ENCODE measurements at regions not wholly inside any gene's neighbourhood (a gene's known extent, or its start where the extent isn't known, plus 50 kb on each side); places are given as distances from the start of the nearest gene placed in this dataset.

DNA sequence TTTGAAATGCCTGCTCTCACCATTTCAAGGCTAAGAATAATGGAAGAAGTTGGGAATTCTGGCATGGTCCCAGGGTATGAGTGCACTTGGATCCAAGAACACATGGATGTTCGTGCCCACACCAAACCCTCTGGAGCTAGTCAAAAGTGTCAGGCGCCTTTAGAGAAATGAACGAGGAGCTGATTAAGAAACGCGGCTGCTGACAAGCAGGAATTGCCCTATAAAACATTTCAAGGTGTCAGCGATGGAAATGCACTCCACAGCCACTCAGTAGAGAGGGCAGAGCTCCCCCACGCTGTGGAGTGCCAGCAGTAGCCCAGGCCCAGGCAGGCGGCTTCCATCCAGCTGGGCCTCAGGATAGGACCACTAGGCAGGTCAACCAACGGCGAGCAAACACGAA lies 213.7 kb downstream of the TTC32 start:
- ChIA-PET CTCF (no interaction called here), POLR2A (no interaction called here)
- 99% methylated on average over 11 of the region's 11 CpGs for WGBS (ENCODE audit: insufficient coverage)
- H3K4me3 ChIP-seq (ENCODE audit: control insufficient read depth in 1 of 7, extremely low read depth in 1 of 7, insufficient read depth in 4 of 7, low read depth in 2 of 7, low read length in 6 of 7), result no peak overlapping the region
- H3K9me3 ChIP-seq (ENCODE audit: control extremely low read depth in 1 of 5, control insufficient read depth in 4 of 5, insufficient read depth in 2 of 5, low read depth in 1 of 5, low read length in 4 of 5), result no peaks in the 10 kb centered on the region
- DNase-seq, result no peak
- H3K4me1 ChIP-seq (ENCODE audit: control extremely low read depth in 1 of 4, control insufficient read depth in 4 of 4, insufficient read depth in 4 of 4, low read length in 3 of 4), result no peaks in the 10 kb centered on the region
- H3K36me3 ChIP-seq (ENCODE audit: control insufficient read depth in 4 of 4, insufficient read depth in 4 of 4, low read length in 3 of 4), result no peaks in the 10 kb centered on the region
- H3K27me3 ChIP-seq (replicated peaks in 2 of 5; ENCODE audit: control insufficient read depth in 4 of 5, insufficient read depth in 5 of 5, low read length in 4 of 5), result peaks cover 0 to 2% (median 0%) of the 10 kb centered on the region in 5 experiments
- no peak overlapping the region for H3K27ac ChIP-seq (ENCODE audit: insufficient read depth in 1 of 2, low read depth in 1 of 2, low read length in 2 of 2, poor library complexity in 1 of 2, severe bottlenecking in 2 of 2)

GRCh38 chr2:19687017-19687659 lies 214.6 kb downstream of the TTC32 start:
- H3K36me3 ChIP-seq (ENCODE audit: control insufficient read depth in 4 of 4, insufficient read depth in 4 of 4, low read length in 3 of 4), result no peaks in the 10 kb centered on the region
- no CpG with 5 or more reads among the region's 2 CpGs for WGBS (ENCODE audit: insufficient coverage)

GRCh38 chr2:19686439-19686838 lies 215.3 kb downstream of the TTC32 start:
- no peak for DNase-seq
- peaks cover 0 to 2% (median 0%) of the 10 kb centered on the region in 5 experiments for H3K27me3 ChIP-seq (replicated peaks in 2 of 5; ENCODE audit: control insufficient read depth in 4 of 5, insufficient read depth in 5 of 5, low read length in 4 of 5)
- POLR2A ChIA-PET, result no interaction called here
- peaks cover 0 to 3% (median 0%) of the 10 kb centered on the region in 5 experiments for H3K9me3 ChIP-seq (ENCODE audit: control extremely low read depth in 1 of 5, control insufficient read depth in 4 of 5, insufficient read depth in 2 of 5, low read depth in 1 of 5, low read length in 4 of 5)
- no peak overlapping the region for H3K4me3 ChIP-seq (ENCODE audit: control insufficient read depth in 1 of 7, extremely low read depth in 1 of 7, insufficient read depth in 4 of 7, low read depth in 2 of 7, low read length in 6 of 7)
- CTCF ChIA-PET, result no interaction called here
- no peaks in the 10 kb centered on the region for H3K36me3 ChIP-seq (ENCODE audit: control insufficient read depth in 4 of 4, insufficient read depth in 4 of 4, low read length in 3 of 4)
- no peaks in the 10 kb centered on the region for H3K4me1 ChIP-seq (ENCODE audit: control extremely low read depth in 1 of 4, control insufficient read depth in 4 of 4, insufficient read depth in 4 of 4, low read length in 3 of 4)
- WGBS (ENCODE audit: insufficient coverage), result 0% methylated on average over 1 of the region's 3 CpGs
- no peak overlapping the region for H3K27ac ChIP-seq (ENCODE audit: insufficient read depth in 1 of 2, low read depth in 1 of 2, low read length in 2 of 2, poor library complexity in 1 of 2, severe bottlenecking in 2 of 2)

More at GRCh38 chr2:19687017-19687659, 214.6 kb downstream of the TTC32 start:
- CTCF ChIA-PET, result no interaction called here
- Histone ChIP-seq H3K27me3 (replicated peaks in 2 of 5; ENCODE audit: control insufficient read depth in 4 of 5, insufficient read depth in 5 of 5, low read length in 4 of 5) (peaks cover 0 to 2% (median 0%) of the 10 kb centered on the region in 5 experiments), H3K4me3 (ENCODE audit: control insufficient read depth in 1 of 7, extremely low read depth in 1 of 7, insufficient read depth in 4 of 7, low read depth in 2 of 7, low read length in 6 of 7) (no peak overlapping the region), H3K9me3 (ENCODE audit: control extremely low read depth in 1 of 5, control insufficient read depth in 4 of 5, insufficient read depth in 2 of 5, low read depth in 1 of 5, low read length in 4 of 5) (peaks cover 0 to 2% (median 0%) of the 10 kb centered on the region in 5 experiments), H3K27ac (ENCODE audit: insufficient read depth in 1 of 2, low read depth in 1 of 2, low read length in 2 of 2, poor library complexity in 1 of 2, severe bottlenecking in 2 of 2) (no peak overlapping the region), H3K4me1 (ENCODE audit: control extremely low read depth in 1 of 4, control insufficient read depth in 4 of 4, insufficient read depth in 4 of 4, low read length in 3 of 4) (no peaks in the 10 kb centered on the region)
- POLR2A ChIA-PET, result no interaction called here
- no peak for DNase-seq

DNA sequence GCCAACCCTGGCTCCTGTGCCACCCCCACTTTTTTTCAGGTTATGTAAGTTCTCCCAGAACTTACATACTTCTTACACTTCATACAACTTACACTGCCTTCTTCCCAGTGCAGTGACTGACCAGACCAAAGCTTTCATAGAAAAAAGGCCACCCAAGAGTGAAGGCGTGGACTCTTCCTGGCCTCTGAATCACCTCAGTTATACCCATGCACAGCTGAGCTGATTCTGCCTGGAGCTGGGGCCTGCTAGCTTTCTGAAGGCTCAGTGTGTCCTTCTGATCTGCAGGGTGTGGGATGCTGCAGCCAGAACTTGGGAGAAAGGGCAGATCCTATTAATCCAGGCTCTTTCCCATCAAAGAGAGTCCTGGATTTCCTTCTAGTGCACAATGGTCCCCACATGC lies 216.1 kb downstream of the TTC32 start:
- ChIA-PET CTCF (no interaction called here), POLR2A (no interaction called here)
- no peak for DNase-seq
- Histone ChIP-seq H3K27ac (ENCODE audit: insufficient read depth in 1 of 2, low read depth in 1 of 2, low read length in 2 of 2, poor library complexity in 1 of 2, severe bottlenecking in 2 of 2) (no peak overlapping the region), H3K4me1 (ENCODE audit: control extremely low read depth in 1 of 4, control insufficient read depth in 4 of 4, insufficient read depth in 4 of 4, low read length in 3 of 4) (no peaks in the 10 kb centered on the region), H3K9me3 (ENCODE audit: control extremely low read depth in 1 of 5, control insufficient read depth in 4 of 5, insufficient read depth in 2 of 5, low read depth in 1 of 5, low read length in 4 of 5) (peaks cover 0 to 3% (median 0%) of the 10 kb centered on the region in 5 experiments), H3K36me3 (ENCODE audit: control insufficient read depth in 4 of 4, insufficient read depth in 4 of 4, low read length in 3 of 4) (no peaks in the 10 kb centered on the region), H3K4me3 (ENCODE audit: control insufficient read depth in 1 of 7, extremely low read depth in 1 of 7, insufficient read depth in 4 of 7, low read depth in 2 of 7, low read length in 6 of 7) (no peak overlapping the region), H3K27me3 (replicated peaks in 2 of 5; ENCODE audit: control insufficient read depth in 4 of 5, insufficient read depth in 5 of 5, low read length in 4 of 5) (peaks cover 0 to 2% (median 0%) of the 10 kb centered on the region in 5 experiments)
- 100% methylated on average over 1 of the region's 1 CpG for WGBS (ENCODE audit: insufficient coverage)

- no peak for DNase-seq
- Histone ChIP-seq H3K4me1 (ENCODE audit: control extremely low read depth in 1 of 4, control insufficient read depth in 4 of 4, insufficient read depth in 4 of 4, low read length in 3 of 4) (no peaks in the 10 kb centered on the region), H3K27me3 (replicated peaks in 2 of 5; ENCODE audit: control insufficient read depth in 4 of 5, insufficient read depth in 5 of 5, low read length in 4 of 5) (peaks cover 0 to 9% (median 0%) of the 10 kb centered on the region in 5 experiments), H3K4me3 (ENCODE audit: control insufficient read depth in 1 of 7, extremely low read depth in 1 of 7, insufficient read depth in 4 of 7, low read depth in 2 of 7, low read length in 6 of 7) (no peak overlapping the region), H3K36me3 (ENCODE audit: control insufficient read depth in 4 of 4, insufficient read depth in 4 of 4, low read length in 3 of 4) (no peaks in the 10 kb centered on the region), H3K27ac (ENCODE audit: insufficient read depth in 1 of 2, low read depth in 1 of 2, low read length in 2 of 2, poor library complexity in 1 of 2, severe bottlenecking in 2 of 2) (no peak overlapping the region), H3K9me3 (ENCODE audit: control extremely low read depth in 1 of 5, control insufficient read depth in 4 of 5, insufficient read depth in 2 of 5, low read depth in 1 of 5, low read length in 4 of 5) (peaks cover 0 to 3% (median 0%) of the 10 kb centered on the region in 5 experiments)
- ChIA-PET CTCF (no interaction called here), POLR2A (no interaction called here)
- WGBS (ENCODE audit: insufficient coverage), result 95% methylated on average over 7 of the region's 7 CpGs
Observed at GRCh38 chr2:19684516-19684915, 217.3 kb downstream of the TTC32 start.

GRCh38 chr2:19683556-19683955 lies 218.2 kb downstream of the TTC32 start:
- ChIA-PET CTCF (interaction anchor here (0.7 to 0.9 kb wide), 2 partner anchors 13 to 19 kb away, joined by 3 read pairs; no protein-coding TSS in a partner anchor), POLR2A (no interaction called here)
- H3K4me1 ChIP-seq (ENCODE audit: control extremely low read depth in 1 of 4, control insufficient read depth in 4 of 4, insufficient read depth in 4 of 4, low read length in 3 of 4), result no peaks in the 10 kb centered on the region
- DNase-seq, result no peak
- no peaks in the 10 kb centered on the region for H3K36me3 ChIP-seq (ENCODE audit: control insufficient read depth in 4 of 4, insufficient read depth in 4 of 4, low read length in 3 of 4)
- peaks cover 0 to 3% (median 0%) of the 10 kb centered on the region in 5 experiments for H3K9me3 ChIP-seq (ENCODE audit: control extremely low read depth in 1 of 5, control insufficient read depth in 4 of 5, insufficient read depth in 2 of 5, low read depth in 1 of 5, low read length in 4 of 5)
- peaks cover 0 to 9% (median 0%) of the 10 kb centered on the region in 5 experiments for H3K27me3 ChIP-seq (replicated peaks in 2 of 5; ENCODE audit: control insufficient read depth in 4 of 5, insufficient read depth in 5 of 5, low read length in 4 of 5)
- H3K4me3 ChIP-seq (ENCODE audit: control insufficient read depth in 1 of 7, extremely low read depth in 1 of 7, insufficient read depth in 4 of 7, low read depth in 2 of 7, low read length in 6 of 7), result no peak overlapping the region
- H3K27ac ChIP-seq (ENCODE audit: insufficient read depth in 1 of 2, low read depth in 1 of 2, low read length in 2 of 2, poor library complexity in 1 of 2, severe bottlenecking in 2 of 2), result no peak overlapping the region

- WGBS (ENCODE audit: insufficient coverage), result 100% methylated on average over 1 of the region's 1 CpG
- ChIA-PET POLR2A (no interaction called here), CTCF (interaction anchor here (0.9 kb wide), 1 partner anchor 18 kb away, joined by 3 read pairs; no protein-coding TSS in a partner anchor)
Observed at GRCh38 chr2:19682493-19682892, 219.3 kb downstream of the TTC32 start.

More at GRCh38 chr2:19682493-19682892, 219.3 kb downstream of the TTC32 start:
- DNase-seq, result no peak
- Histone ChIP-seq H3K27ac (ENCODE audit: insufficient read depth in 1 of 2, low read depth in 1 of 2, low read length in 2 of 2, poor library complexity in 1 of 2, severe bottlenecking in 2 of 2) (no peak overlapping the region), H3K4me1 (ENCODE audit: control extremely low read depth in 1 of 4, control insufficient read depth in 4 of 4, insufficient read depth in 4 of 4, low read length in 3 of 4) (no peaks in the 10 kb centered on the region), H3K9me3 (ENCODE audit: control extremely low read depth in 1 of 5, control insufficient read depth in 4 of 5, insufficient read depth in 2 of 5, low read depth in 1 of 5, low read length in 4 of 5) (peaks cover 0 to 3% (median 0%) of the 10 kb centered on the region in 5 experiments), H3K27me3 (replicated peaks in 2 of 5; ENCODE audit: control insufficient read depth in 4 of 5, insufficient read depth in 5 of 5, low read length in 4 of 5) (peaks cover 0 to 11% (median 0%) of the 10 kb centered on the region in 5 experiments), H3K4me3 (ENCODE audit: control insufficient read depth in 1 of 7, extremely low read depth in 1 of 7, insufficient read depth in 4 of 7, low read depth in 2 of 7, low read length in 6 of 7) (no peak overlapping the region), H3K36me3 (ENCODE audit: control insufficient read depth in 4 of 4, insufficient read depth in 4 of 4, low read length in 3 of 4) (no peaks in the 10 kb centered on the region)
